IPS DF 4.7 (cell line): ENCODE measurements at regions not wholly inside any gene's neighbourhood (a gene's known extent, or its start where the extent isn't known, plus 50 kb on each side); places are given as distances from the start of the nearest gene placed in this dataset.
"Not testable (repeated sequence)": the region's sequence is repeated elsewhere in the genome, so short reads cannot be mapped to it uniquely, and the experiment has no call there.

Experiments
- DNase-seq: peaks from one replicate; pipeline ENCODE4 v3.0.0-alpha.2; 2013; ENCODE audit warnings: low spot score; ENCODE audit errors: extremely low read depth

- no peak for DNase-seq
Observed at GRCh38 chr9:100639854-100640253, 62.0 kb downstream of the CAVIN4 start.

- no peak for DNase-seq
Observed at GRCh38 chr9:100640447-100641050, 62.7 kb downstream of the CAVIN4 start.

- no peak for DNase-seq
Observed at GRCh38 chr9:100641166-100641565, 63.3 kb downstream of the CAVIN4 start.

GRCh38 chr9:100652850-100653249 lies 75.0 kb downstream of the CAVIN4 start:
- no peak for DNase-seq

GRCh38 chr9:100653643-100654334 lies 75.9 kb downstream of the CAVIN4 start:
- no peak for DNase-seq

- not testable (repeated sequence) for DNase-seq
Observed at GRCh38 chr9:100656851-100657250, 79.0 kb downstream of the CAVIN4 start.

GRCh38 chr9:100661668-100662067 lies 83.8 kb downstream of the CAVIN4 start:
- DNase-seq = no peak

- no peak for DNase-seq
Observed at GRCh38 chr9:100662122-100662521, 84.2 kb downstream of the CAVIN4 start.

GRCh38 chr9:100667448-100667847 lies 89.6 kb downstream of the CAVIN4 start:
- DNase-seq = no peak

- no peak for DNase-seq
Observed at GRCh38 chr9:100668024-100668423, 90.1 kb downstream of the CAVIN4 start.

- DNase-seq = peak; percentile 38
Observed at GRCh38 chr9:100669968-100670367, 92.1 kb downstream of the CAVIN4 start.

GRCh38 chr9:100670719-100671118 lies 92.8 kb downstream of the CAVIN4 start:
- DNase-seq = no peak

GRCh38 chr9:100671898-100672297 lies 94.0 kb downstream of the CAVIN4 start:
- DNase-seq = no peak

- no peak for DNase-seq
Observed at GRCh38 chr9:100673249-100673648, 95.4 kb downstream of the CAVIN4 start.

GRCh38 chr9:100674419-100675122 lies 96.7 kb downstream of the CAVIN4 start:
- no peak for DNase-seq

GRCh38 chr9:100679834-100680233 lies 102.0 kb downstream of the CAVIN4 start:
- DNase-seq = no peak

GRCh38 chr9:100686420-100686819 lies 108.5 kb downstream of the CAVIN4 start:
- no peak for DNase-seq

GRCh38 chr9:100689635-100690034 lies 111.8 kb downstream of the CAVIN4 start:
- no peak for DNase-seq

GRCh38 chr9:100690438-100690837 lies 112.6 kb downstream of the CAVIN4 start:
- no peak for DNase-seq

- DNase-seq = no peak
Observed at GRCh38 chr9:100697339-100697738, 119.5 kb downstream of the CAVIN4 start.

GRCh38 chr9:100698945-100699344 lies 121.1 kb downstream of the CAVIN4 start:
- no peak for DNase-seq

- no peak for DNase-seq
Observed at GRCh38 chr9:100699668-100700067, 121.8 kb downstream of the CAVIN4 start.
